ENCODE measurements at regions not wholly inside any gene's neighbourhood (a gene's known extent, or its start where the extent isn't known, plus 50 kb on each side); places are given as distances from the start of the nearest gene placed in this dataset.

GRCh38 chr13:104414181-104414580 lies 1348.0 kb upstream of the SLC10A2 start:
- DNase-seq (ENCODE audit: low read depth) = no peak

- no peak for DNase-seq (ENCODE audit: low read depth)
Measured at GRCh38 chr13:104411141-104411765, 1345.0 kb upstream of the SLC10A2 start.

DNA sequence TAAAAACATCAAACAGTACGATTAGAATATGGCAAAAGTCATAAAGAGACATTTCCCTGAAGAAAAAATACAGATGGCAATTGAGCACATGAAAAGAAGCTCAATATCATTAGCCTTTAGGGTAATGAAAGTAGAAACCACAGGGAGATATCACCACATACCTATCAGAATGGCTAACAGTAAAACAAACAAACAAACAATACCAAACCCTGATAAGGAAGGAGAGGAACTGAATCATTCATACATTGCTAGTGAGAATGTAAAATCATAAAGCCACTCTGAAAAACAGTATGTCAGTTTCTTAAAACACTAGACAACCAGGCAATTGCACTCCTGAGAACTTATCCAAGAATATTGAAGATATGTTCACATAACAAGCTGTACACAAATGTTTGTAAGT lies 1342.5 kb upstream of the SLC10A2 start:
- no peak for DNase-seq (ENCODE audit: low read depth)

GRCh38 chr13:104404325-104404724 lies 1338.1 kb upstream of the SLC10A2 start:
- no peak for DNase-seq (ENCODE audit: low read depth)

- DNase-seq (ENCODE audit: low read depth) = no peak
Measured at GRCh38 chr13:104389691-104390090, 1323.5 kb upstream of the SLC10A2 start.

DNA sequence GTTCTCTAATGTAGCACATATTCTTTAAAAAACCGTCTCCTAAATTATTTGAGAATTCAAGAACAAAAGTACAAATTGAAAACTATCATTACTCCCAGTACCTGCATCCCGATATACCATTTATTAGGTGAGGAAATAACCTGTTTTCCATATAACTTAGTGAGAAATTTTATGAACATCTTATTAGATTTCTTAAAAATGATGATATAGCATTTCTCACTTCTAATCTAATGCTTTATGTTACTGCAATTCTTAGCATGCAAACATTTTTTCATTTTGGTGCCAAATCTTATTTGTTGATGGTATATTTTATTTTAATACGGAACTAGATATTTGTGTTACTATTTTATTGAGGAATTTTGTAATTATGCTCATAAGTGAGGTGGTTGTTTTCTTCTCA lies 1321.3 kb upstream of the SLC10A2 start:
- no peak for DNase-seq (ENCODE audit: low read depth)

GRCh38 chr13:104385404-104385803 lies 1319.2 kb upstream of the SLC10A2 start:
- DNase-seq (ENCODE audit: low read depth) = no peak

DNA sequence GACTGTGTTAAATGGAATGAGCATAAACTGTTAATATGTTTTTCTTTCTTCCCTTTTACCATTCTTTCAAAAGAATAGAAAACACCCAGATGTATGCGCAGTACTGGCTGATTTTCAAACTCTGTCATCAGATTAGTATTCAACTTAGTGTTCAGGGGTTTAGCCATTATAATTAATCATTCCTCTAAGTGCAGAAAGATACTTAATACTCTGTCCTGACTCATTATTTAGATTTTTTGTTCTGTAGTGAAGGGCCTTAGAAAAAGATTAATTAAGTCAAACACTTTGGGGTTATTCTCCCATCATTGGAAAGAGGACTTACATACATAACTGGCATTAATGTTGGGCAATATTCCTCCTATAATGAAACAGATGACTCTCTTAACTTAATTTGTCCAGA lies 1316.7 kb upstream of the SLC10A2 start:
- no peak for DNase-seq (ENCODE audit: low read depth)

DNA sequence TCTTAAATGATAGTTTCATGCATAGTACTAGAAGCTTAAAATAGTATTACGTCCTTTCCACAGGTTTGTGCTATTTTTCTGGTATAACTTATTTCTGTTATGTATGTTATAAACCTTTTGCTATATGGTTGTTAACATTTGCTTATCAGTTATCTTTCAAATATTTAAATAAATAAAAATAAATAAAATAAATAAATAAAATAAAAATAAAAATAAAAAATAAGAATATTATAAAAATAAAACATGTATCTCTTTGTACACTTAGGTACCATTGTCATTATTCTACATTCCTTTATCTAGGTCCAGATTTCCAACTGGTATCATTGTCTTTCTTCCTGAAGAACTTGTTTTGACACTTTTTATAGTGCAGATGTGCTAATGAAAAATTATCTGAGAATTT lies 1310.4 kb upstream of the SLC10A2 start:
- DNase-seq (ENCODE audit: low read depth) = no peak

DNA sequence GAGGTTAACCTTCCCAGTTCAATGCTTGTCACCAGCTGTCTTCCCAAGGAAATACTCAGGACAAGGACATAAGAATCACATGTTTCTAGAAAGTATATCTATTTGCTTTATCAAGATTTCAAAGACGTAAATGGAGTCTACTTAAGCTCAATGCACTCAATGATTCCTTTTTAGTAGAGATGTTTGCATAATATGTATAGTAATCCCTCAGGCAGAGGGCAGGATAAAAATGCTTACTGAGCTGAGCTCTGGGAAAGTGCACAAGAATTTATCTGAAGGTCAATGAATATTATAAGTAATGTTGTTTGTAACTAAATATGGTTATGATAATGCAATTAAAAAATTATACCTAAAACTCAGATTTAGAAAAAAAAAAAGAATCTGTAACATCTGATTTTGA lies 1309.4 kb upstream of the SLC10A2 start:
- no peak for DNase-seq (ENCODE audit: low read depth)

- no peak for DNase-seq (ENCODE audit: low read depth)
Measured at GRCh38 chr13:104372095-104372655, 1306.0 kb upstream of the SLC10A2 start.

DNA sequence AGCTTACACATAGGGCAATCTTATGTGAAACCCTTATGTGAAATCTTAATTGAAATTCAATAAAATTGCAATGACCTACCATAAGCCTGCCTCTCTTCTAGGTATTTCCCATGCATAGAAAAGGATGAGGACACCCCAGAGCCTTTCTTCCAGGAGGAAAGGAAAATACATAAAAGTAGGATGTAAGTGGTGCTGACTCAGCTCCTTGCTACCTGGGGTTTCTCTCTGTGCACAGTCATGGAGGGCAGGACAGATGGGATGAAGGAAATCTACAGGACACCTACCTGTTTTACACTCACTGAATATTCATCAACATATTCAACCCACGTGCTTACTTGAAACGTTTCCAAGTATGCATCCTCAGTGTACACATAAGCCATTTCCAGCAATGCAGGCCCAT lies 1299.2 kb upstream of the SLC10A2 start:
- DNase-seq (ENCODE audit: low read depth) = no peak

- DNase-seq (ENCODE audit: low read depth) = no peak
Measured at GRCh38 chr13:104357672-104358354, 1291.6 kb upstream of the SLC10A2 start.

GRCh38 chr13:104357174-104357573 lies 1291.0 kb upstream of the SLC10A2 start:
- no peak for DNase-seq (ENCODE audit: low read depth)

- no peak for DNase-seq (ENCODE audit: low read depth)
Measured at GRCh38 chr13:104355041-104355670, 1288.9 kb upstream of the SLC10A2 start.

GRCh38 chr13:104327211-104327610 lies 1261.0 kb upstream of the SLC10A2 start:
- DNase-seq (ENCODE audit: low read depth) = no peak

DNA sequence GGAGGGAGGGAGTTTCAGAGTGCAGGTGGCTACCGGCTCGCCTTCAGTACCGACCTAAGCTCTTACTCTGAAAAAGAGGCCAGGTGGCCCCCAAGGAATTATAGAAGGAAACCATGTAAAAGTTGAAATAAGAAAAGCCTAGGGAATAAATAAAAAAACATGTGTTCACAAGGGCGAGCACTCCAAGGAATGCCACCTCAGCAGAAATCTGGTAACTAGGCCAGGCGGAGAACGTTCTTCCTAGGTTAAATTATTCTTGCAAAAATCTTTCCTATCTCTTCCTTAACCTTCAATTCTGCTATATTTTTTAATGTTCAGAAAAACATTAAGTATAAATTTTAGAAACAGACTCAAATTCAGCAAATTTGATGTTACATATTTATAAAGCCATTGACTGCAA lies 1260.3 kb upstream of the SLC10A2 start:
- DNase-seq (ENCODE audit: low read depth) = no peak

DNA sequence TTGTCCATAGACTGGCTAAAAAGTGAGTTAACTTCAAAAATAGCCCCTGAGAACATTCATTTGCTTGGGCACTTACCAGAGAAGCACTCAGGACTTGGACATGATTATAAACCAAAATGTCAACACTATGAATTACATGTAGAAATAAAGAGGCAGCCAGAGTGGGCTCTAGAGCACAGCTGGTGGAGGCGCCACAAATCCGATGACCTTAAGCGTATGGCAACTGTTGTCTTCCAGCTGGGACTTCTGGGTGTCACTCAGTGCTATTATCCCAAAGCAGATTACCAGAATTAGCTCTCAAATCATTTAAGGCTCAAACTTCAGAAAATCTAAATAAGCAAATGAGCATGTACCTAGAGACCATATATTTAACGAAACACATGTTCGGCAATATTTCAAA lies 1255.5 kb upstream of the SLC10A2 start:
- DNase-seq (ENCODE audit: low read depth) = no peak

DNA sequence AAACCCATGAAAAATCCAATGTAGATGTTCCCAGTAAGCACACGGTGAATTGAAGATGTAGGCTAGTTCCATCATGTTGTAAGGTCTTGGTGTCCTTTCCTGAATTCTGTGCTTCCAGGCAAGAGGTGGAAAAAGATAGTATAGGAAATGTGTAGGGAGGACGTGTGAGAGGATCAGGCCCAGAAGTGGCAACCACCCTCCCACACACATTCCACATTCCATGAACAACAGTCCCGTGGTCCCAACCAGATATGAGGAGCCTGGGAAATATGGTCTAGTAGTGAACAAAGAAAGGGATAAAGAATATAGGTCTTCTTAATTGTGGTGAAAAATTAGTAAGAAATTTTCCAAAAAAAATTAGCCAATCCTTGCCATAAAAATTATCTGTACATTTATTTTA lies 1254.2 kb upstream of the SLC10A2 start:
- no peak for DNase-seq (ENCODE audit: low read depth)

DNA sequence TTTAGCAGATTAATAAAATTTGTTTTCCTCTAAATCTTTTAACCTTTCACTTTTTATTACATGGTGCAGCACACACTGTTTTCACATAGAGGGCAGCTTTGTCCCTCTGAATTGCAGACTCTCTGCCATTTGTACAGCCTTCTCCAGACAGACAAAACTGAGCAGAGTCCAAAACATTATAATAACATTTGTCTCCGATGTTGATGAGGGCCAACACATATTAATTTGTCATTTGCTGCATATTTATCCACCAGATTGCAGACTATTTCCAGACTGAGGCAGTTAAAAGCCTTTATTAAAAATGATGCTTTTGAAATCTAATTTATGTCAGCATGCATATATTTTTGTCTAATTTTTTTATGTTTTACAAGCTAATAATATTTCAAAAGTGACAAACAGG lies 1251.9 kb upstream of the SLC10A2 start:
- DNase-seq (ENCODE audit: low read depth) = no peak

GRCh38 chr13:104315606-104316005 lies 1249.4 kb upstream of the SLC10A2 start:
- no peak for DNase-seq (ENCODE audit: low read depth)

- no peak for DNase-seq (ENCODE audit: low read depth)
Measured at GRCh38 chr13:104314926-104315535, 1248.8 kb upstream of the SLC10A2 start.

- no peak for DNase-seq (ENCODE audit: low read depth)
Measured at GRCh38 chr13:104314321-104314720, 1248.1 kb upstream of the SLC10A2 start.

All from activated T-cell treated with anti-CD3 and anti-CD28 coated beads for 1 hour (primary cell).